Fibroblast of lung (primary cell): ENCODE measurements at regions not wholly inside any gene's neighbourhood (a gene's known extent, or its start where the extent isn't known, plus 50 kb on each side); places are given as distances from the start of the nearest gene placed in this dataset.

Experiments used
- EZH2 ChIP-seq: IDR thresholded peaks from 2 replicates; pipeline ENCODE4 v1.5.1; 2012; ENCODE audit warnings: low read length, control low read depth, mild to moderate bottlenecking; ENCODE audit errors: missing control alignments
- TF ChIP-seq, protein P1 (sequence below), 2 donors: IDR thresholded peaks in 1 of 2; conservative IDR thresholded peaks in 1 of 2; 1 replicate in 1 of 2; 2 replicates in 1 of 2; pipeline ENCODE4 v1.5.1; 2011 to 2012; ENCODE audit warnings: low read length in 2 of 2, control low read depth in 1 of 2, inconsistent platforms in 1 of 2, low read depth in 1 of 2, mild to moderate bottlenecking in 1 of 2

DNA sequence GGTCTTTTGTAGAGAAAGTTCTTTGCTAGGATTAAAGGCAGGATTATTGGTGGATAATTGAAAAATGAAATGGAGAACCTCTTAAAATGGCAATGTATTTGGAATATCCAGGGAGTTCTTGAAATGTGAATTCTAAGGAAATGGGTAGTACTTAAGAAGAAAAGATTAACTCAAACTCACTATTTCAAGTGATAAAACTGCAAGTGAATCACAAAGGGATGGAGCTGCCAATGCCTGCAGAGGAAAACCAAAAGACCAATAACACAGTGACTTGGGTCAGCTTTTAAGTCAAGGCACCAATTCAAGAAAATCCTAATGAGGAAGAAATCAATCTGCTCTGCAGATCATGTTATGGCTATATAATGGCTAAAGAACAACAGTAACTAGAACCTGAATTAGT is 67.6 kb upstream of the ETAA1 start:
- TF ChIP-seq, protein P1, sequence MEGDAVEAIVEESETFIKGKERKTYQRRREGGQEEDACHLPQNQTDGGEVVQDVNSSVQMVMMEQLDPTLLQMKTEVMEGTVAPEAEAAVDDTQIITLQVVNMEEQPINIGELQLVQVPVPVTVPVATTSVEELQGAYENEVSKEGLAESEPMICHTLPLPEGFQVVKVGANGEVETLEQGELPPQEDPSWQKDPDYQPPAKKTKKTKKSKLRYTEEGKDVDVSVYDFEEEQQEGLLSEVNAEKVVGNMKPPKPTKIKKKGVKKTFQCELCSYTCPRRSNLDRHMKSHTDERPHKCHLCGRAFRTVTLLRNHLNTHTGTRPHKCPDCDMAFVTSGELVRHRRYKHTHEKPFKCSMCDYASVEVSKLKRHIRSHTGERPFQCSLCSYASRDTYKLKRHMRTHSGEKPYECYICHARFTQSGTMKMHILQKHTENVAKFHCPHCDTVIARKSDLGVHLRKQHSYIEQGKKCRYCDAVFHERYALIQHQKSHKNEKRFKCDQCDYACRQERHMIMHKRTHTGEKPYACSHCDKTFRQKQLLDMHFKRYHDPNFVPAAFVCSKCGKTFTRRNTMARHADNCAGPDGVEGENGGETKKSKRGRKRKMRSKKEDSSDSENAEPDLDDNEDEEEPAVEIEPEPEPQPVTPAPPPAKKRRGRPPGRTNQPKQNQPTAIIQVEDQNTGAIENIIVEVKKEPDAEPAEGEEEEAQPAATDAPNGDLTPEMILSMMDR (conservative IDR thresholded peaks at IDR 0.05 in 1 of 2, IDR thresholded peaks at IDR 0.05 in 1 of 2; ENCODE audit: low read depth in 1 of 2, low read length in 2 of 2): no peak
- no peak for TF ChIP-seq EZH2
